Frontal cortex (tissue), 3 donors: ENCODE measurements at regions not wholly inside any gene's neighbourhood (a gene's known extent, or its start where the extent isn't known, plus 50 kb on each side); places are given as distances from the start of the nearest gene placed in this dataset.

Experiments
- DNase-seq, 2 donors: peaks; one replicate each; pipeline ENCODE4 v3.0.0; 2012; ENCODE audit warnings: low spot score in 2 of 2
- FAIRE-seq: peaks from 2 replicates; lab custom pipeline; 2012; peaks lifted over from hg19 to GRCh38; lab: Jason Lieb, UNC
- donor health status: control.
- donor health status: control.
- donor health status: control.

- no peak for FAIRE-seq
- DNase-seq: no peak
These were observed 509.0 kb downstream of the GATA3 start for GRCh38 chr10:8563478-8563877.

DNA sequence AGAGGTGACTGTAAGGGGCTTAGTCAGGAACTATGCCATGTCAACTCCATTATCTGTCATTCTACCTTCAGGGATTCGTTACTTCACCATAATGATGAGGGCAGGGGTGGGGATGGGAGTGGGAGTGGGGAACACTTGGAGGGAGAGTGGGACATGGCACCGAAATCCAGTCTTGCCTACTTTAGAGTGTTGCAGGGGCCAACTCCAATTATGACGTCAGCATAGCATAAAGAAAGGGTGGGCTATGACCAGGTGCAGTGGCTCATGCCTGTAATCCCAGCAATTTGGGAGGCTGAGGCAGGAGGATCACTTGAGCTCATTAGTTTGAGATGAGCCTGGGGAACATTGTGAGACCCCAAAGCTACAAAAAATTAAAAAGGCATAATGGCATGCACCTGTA lies 512.2 kb downstream of the GATA3 start:
- DNase-seq (no peak), FAIRE-seq (no peak)

GRCh38 chr10:8568401-8568800 lies 513.9 kb downstream of the GATA3 start:
- FAIRE-seq (no peak), DNase-seq (no peak)

GRCh38 chr10:8575620-8576019 lies 521.1 kb downstream of the GATA3 start:
- FAIRE-seq: no peak
- no peak for DNase-seq

DNA sequence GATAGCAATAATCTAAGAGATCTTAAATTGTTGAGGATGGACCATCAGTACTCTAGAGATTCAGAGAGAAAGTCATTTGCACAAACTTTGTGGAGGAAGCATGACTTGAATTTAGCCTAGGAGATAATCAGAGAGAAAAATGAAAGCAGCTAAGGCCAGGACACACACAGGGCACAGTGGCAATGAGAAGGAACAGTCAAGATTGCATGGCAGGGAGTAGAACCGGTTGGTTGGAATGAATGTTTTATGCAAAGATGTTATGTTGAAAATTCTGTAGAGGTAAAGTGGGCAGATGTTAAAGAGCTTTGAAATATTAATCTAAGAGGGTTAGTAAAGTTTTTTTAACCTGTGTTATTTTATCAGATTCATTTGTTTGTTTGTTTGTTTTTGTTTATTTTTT lies 521.8 kb downstream of the GATA3 start:
- FAIRE-seq (no peak), DNase-seq (no peak)

DNA sequence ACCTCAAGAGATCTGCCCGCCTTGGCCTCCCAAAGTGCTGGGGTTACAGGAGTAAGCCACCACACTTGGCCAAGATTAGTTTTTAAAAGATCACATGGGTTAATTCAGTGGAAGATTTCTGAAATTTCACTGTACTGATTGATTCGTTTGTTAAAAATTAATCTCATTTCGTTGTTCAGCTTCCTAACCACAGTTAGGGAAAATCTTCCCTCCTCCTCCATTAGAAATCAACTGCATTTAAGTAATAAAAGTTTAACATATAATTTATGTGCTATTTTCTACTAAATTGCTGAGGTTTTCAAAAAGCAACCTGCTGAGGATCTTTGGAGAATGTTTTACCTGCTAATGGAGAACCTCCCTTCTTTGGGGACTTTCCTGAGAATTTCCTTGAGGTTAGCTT lies 522.4 kb downstream of the GATA3 start:
- no peak for FAIRE-seq
- no peak for DNase-seq

GRCh38 chr10:8577686-8578085 lies 523.2 kb downstream of the GATA3 start:
- FAIRE-seq: no peak

DNA sequence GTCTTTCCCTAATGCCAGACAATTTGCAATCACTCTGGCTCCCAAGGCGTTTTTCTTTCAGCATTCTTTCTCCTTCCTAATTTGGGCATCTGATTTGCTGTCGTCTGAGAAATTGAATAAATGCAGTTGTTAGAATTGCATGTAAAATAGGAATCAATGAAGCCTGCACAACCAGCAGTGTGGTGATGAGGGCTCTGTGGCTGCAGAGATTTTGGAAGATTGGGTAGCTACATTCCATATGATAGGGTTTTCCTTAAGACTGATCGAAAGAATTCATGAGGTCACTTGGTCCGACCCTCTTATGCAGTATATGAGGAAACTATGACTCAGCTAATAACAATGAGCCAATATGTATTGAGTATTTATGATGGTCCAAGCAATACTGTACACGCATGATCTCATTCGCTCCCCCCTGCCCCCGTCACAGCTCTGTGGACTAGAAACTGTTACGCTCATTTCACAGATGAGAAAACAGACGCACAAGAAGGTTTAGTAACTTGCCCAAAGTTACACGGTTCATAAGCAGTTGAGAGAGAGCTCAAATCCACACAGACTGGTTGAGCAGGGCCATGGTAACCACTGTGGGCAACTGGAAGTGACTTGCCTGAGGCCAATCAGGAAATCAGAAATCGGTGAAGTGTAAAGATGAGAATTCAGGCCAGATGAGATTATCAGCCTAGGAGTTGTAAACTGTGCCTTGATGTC lies 527.2 kb downstream of the GATA3 start:
- DNase-seq (no peak), FAIRE-seq (no peak)

More at GRCh38 chr10:8577686-8578085, 523.2 kb downstream of the GATA3 start:
- DNase-seq: no peak

GRCh38 chr10:8583096-8583495 lies 528.6 kb downstream of the GATA3 start:
- FAIRE-seq (no peak), DNase-seq (no peak)

GRCh38 chr10:8584666-8585065 lies 530.2 kb downstream of the GATA3 start:
- no peak for FAIRE-seq

DNA sequence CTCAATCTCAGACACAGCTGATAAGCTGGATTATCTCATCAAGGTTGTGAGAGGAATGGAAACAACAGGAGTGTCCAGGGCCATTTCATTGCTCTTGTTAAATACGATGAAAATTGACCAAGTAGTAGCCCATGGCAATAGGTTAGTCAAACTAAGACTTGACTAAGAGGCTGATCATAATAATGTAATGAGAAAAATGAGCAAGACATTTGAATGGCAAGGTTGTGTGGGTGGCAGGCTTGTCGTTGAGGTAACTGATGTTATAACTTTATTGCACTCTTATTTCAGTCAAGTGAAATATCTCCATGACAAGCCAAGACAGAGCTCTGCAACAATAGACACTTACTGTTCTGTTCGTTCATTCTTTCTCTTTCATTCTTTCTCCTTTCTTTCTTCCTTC lies 532.0 kb downstream of the GATA3 start:
- no peak for FAIRE-seq

More at GRCh38 chr10:8584666-8585065, 530.2 kb downstream of the GATA3 start:
- DNase-seq: peak in 1 of 2 donors; percentile 1

GRCh38 chr10:8588135-8588534 lies 533.6 kb downstream of the GATA3 start:
- no peak for FAIRE-seq
- no peak for DNase-seq

More for the DNA sequence above, 532.0 kb downstream of the GATA3 start:
- no peak for DNase-seq

DNA sequence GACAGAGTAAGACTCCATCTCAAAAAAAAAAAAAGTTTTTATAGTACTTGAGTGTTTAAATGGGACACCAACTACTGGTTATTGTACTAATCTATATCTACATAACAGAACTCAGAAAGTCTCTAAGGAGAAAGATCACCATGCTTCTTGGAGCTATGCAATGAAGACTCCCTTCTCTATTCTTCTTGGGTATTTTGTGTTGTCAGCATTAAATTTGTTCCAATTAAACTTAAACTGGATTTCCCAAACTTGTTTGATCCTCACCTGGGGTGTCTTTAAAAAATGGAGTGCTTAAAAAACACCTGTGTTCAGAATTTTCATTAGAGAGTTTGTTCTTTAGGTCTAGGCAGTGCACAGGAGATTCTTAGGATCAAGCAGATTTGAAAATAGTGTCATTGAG lies 536.0 kb downstream of the GATA3 start:
- FAIRE-seq: no peak
- no peak for DNase-seq

DNA sequence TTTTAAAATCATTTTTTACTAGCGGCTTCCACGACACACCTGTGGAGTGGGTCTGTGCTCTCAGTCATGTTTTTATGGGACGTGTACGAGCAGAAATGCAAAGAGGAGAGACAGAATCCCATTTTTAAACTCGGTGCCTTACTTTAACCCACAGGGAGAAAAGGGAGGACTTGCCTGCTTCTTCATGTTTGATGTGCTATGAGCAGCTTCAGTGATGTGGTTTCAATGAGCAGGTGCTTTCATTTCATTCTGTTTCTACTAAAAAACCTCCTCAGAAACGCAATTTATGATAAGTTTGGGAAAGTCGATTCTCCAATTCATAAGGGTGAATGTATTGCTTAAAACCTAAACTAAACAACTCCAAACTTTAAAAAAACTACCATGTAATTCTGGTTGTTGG lies 537.2 kb downstream of the GATA3 start:
- DNase-seq (no peak), FAIRE-seq (no peak)

GRCh38 chr10:8594176-8594575 lies 539.7 kb downstream of the GATA3 start:
- no peak for FAIRE-seq
- DNase-seq: no peak

GRCh38 chr10:8594711-8595110 lies 540.2 kb downstream of the GATA3 start:
- FAIRE-seq: no peak
- no peak for DNase-seq

DNA sequence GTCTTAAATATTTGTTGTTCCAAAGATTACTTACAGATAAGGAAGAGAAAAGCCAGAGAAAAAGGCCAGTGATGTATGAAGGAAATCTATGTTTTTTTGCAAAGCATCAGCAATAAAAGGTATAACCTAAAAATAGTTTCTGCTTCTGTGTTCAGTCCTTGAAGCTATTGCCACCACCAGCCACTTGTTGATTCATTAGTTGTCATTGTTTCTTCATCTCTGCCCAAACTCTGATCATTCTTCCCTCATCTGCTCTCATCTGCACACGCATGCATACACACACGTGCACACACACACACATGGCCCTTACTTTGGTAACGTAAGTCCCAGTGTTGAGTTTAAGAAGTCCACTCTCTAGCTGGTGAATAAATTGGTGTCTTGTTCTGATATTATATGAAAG lies 540.7 kb downstream of the GATA3 start:
- FAIRE-seq: no peak
- no peak for DNase-seq

- no peak for FAIRE-seq
These were observed 542.5 kb downstream of the GATA3 start for GRCh38 chr10:8596929-8597472.

DNA sequence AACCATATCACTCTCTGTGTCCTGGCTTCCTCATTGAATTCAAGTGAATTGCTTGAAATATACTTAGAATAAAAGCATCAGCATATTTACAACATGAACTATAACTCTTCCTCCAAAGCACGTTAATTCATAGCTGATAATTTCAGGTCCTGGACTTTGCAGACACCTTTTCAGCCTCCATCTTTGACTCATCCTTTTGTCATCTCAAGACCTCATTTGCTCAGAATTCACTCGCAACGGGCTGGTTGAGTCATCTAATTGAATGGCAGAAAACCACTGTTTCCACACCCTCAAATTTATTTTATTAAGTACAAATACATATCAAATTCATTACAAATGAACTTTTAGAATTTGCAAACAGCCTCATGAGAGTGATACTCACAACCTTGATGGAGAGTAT lies 545.7 kb downstream of the GATA3 start:
- FAIRE-seq (no peak), DNase-seq (no peak)

More at GRCh38 chr10:8596929-8597472, 542.5 kb downstream of the GATA3 start:
- no peak for DNase-seq

DNA sequence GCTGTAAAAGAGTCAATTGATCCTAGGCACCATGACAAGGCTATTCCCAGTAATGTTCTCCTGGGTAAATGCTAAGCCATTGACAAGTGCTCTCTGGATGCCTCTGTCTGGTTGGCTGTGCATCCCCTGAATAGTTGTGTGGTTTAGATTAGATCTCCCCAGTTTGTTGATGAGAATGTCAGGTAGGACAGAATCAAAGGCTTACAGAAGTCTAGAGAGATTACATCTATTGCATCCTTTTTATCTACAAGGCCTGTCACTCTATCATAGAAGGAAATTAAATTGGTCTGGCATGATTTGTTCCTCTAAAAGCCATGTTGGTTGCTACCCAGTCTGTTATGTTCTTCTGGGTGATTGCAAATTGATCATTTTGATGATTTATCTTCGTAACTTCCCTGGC lies 548.3 kb downstream of the GATA3 start:
- DNase-seq (no peak), FAIRE-seq (no peak)

DNA sequence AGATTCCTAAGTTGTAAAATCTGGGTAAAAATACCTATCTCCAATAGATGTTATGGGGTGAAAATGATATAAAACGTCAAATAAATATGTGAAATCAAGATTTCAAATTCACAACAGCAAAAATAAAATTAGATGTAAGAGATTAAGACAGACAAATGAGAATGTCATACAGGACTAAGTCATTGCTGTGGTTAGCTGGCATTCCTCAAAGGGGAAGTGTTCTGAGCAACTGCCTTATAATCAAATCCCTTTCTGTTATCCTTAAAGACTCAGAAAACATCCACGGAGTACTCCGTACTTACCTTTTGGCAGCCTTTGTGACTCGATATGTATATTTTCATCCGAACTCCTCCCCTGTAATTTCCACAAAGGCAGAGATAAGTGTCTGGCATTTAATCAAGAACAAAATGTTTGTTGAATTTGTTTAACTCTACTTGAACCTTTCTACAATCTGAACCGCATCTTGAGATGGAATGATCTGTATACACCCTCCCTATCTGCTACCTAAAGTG lies 559.6 kb downstream of the GATA3 start:
- no peak for DNase-seq
- FAIRE-seq: no peak

DNA sequence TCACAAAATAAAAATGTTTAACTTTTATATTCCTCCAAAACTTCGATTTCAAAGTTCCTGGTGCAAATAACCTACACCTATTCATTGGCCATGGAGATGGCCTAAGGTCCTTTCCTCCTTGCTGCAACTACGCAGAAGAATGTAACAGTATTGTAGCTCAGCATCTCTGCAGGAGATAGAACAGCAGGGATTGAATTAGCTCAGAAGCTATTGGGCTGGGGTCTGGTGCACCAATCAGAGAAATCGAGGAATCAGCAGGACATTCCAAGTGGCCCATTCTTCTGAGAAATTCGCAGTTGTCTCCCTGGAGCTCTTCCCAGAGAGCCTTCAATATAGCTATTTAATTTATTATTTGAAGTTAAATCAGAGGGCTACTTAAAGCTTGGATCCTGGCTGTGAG lies 560.6 kb downstream of the GATA3 start:
- FAIRE-seq (no peak), DNase-seq (no peak)
